ENCODE measurements at regions not wholly inside any gene's neighbourhood (a gene's known extent, or its start where the extent isn't known, plus 50 kb on each side); places are given as distances from the start of the nearest gene placed in this dataset.
A peak's percentile ranks its signal among the peaks of the same experiment; 100 is the strongest.

DNA sequence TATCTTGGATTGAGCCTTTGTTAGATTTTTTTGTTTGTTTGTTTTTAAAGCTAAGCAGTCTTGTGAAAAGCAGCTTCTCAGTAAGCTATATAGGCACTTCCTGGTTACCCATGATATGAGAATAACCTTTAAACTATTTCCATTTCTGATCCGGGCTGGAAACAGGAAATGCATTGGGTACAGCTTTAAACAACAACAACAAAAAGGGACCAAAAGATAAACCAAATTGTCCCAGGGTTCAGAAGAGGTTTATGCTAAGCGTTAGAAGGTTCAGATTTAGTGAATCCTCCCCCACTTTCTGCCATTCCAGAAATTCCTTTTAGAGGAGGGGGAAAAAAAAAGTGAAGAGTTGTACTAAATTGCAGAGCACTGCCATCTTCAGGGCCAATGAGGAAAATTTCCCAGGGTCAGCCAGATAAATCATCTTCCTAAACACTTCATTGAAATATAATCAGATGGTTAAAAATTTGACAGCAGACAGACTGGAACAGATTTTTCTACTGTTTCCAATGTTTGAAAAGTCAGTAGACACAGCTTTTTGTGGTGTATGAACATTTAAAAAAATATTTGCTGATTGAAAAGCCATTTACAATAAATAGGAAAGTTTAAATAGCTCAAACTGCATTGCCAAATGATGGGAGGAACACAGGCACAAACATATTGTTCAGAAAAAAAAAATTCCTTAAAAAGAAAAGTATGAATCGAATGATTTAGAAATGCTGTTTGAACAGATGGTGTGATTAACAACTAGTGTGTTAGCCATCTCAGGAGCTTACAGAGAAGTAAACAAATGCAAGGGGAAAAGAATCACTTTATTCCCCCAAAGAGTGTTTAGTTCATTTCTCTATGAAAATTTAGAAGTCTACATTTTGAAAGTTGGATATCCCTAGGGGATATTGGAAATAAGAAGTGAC, 189.9 kb upstream of the TANK start:
- H3K27me3 Mint-ChIP-seq (ENCODE audit: low read depth, poor library complexity): peaks cover 4% of the 10 kb centered on the region
- H3K4me1 Mint-ChIP-seq: peaks cover 21% of the 10 kb centered on the region
- peaks cover 5% of the 10 kb centered on the region for H3K9me3 Mint-ChIP-seq
- peak; percentile 37 for DNase-seq
- peak overlapping the region; percentile 39 for H3K27ac Mint-ChIP-seq
- no peaks in the 10 kb centered on the region for H3K36me3 Mint-ChIP-seq (ENCODE audit: low read depth)
- TF ChIP-seq, protein P1, sequence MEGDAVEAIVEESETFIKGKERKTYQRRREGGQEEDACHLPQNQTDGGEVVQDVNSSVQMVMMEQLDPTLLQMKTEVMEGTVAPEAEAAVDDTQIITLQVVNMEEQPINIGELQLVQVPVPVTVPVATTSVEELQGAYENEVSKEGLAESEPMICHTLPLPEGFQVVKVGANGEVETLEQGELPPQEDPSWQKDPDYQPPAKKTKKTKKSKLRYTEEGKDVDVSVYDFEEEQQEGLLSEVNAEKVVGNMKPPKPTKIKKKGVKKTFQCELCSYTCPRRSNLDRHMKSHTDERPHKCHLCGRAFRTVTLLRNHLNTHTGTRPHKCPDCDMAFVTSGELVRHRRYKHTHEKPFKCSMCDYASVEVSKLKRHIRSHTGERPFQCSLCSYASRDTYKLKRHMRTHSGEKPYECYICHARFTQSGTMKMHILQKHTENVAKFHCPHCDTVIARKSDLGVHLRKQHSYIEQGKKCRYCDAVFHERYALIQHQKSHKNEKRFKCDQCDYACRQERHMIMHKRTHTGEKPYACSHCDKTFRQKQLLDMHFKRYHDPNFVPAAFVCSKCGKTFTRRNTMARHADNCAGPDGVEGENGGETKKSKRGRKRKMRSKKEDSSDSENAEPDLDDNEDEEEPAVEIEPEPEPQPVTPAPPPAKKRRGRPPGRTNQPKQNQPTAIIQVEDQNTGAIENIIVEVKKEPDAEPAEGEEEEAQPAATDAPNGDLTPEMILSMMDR (IDR thresholded peaks at IDR 0.05): peak; percentile 66
- no peak overlapping the region for H3K4me3 Mint-ChIP-seq

GRCh38 chr2:160973991-160974390, 186.2 kb upstream of the TANK start:
- H3K27ac Mint-ChIP-seq: no peak overlapping the region
- TF ChIP-seq, protein P1 (IDR thresholded peaks at IDR 0.05): no peak
- H3K36me3 Mint-ChIP-seq (ENCODE audit: low read depth): peaks cover 12% of the 10 kb centered on the region
- H3K9me3 Mint-ChIP-seq: peaks cover 31% of the 10 kb centered on the region
- no peak overlapping the region for H3K4me3 Mint-ChIP-seq
- no peak for DNase-seq
- peaks cover 4% of the 10 kb centered on the region for H3K27me3 Mint-ChIP-seq (ENCODE audit: low read depth, poor library complexity)
- H3K4me1 Mint-ChIP-seq: peaks cover 15% of the 10 kb centered on the region

DNA sequence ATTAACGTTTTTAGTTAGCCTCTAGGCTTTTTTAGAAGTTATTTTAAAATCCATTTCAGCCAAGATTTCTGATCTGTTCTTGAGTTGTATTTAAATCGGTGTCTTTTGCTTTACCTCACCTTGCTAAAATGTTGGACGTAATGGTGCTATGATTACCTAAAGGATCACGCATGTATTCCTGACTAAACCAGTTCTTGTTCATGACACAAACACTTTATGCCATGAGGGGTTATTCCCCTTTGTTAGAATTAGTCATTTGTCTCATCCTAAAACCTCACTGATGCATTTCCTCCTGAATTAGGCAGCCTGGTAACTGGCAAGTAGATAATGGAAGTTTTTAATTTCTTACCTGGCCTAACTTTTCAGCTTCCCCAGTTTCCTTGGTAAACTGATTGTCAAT, 185.4 kb upstream of the TANK start:
- Mint-ChIP-seq H3K4me1 (peaks cover 15% of the 10 kb centered on the region), H3K4me3 (no peak overlapping the region), H3K36me3 (ENCODE audit: low read depth) (peaks cover 18% of the 10 kb centered on the region), H3K9me3 (peaks cover 37% of the 10 kb centered on the region), H3K27me3 (ENCODE audit: low read depth, poor library complexity) (peaks cover 4% of the 10 kb centered on the region), H3K27ac (no peak overlapping the region)
- TF ChIP-seq, protein P1 (IDR thresholded peaks at IDR 0.05): no peak
- DNase-seq: no peak

GRCh38 chr2:160976797-160977196, 183.4 kb upstream of the TANK start:
- peaks cover 4% of the 10 kb centered on the region for H3K4me1 Mint-ChIP-seq
- TF ChIP-seq, protein P1 (IDR thresholded peaks at IDR 0.05): no peak
- H3K9me3 Mint-ChIP-seq: peaks cover 51% of the 10 kb centered on the region
- H3K36me3 Mint-ChIP-seq (ENCODE audit: low read depth): peaks cover 27% of the 10 kb centered on the region
- H3K27ac Mint-ChIP-seq: no peak overlapping the region
- peaks cover under 1% of the 10 kb centered on the region for H3K27me3 Mint-ChIP-seq (ENCODE audit: low read depth, poor library complexity)
- DNase-seq: no peak
- H3K4me3 Mint-ChIP-seq: no peak overlapping the region

- Mint-ChIP-seq H3K27me3 (ENCODE audit: low read depth, poor library complexity) (no peaks in the 10 kb centered on the region), H3K36me3 (ENCODE audit: low read depth) (peaks cover 27% of the 10 kb centered on the region), H3K27ac (no peak overlapping the region), H3K4me1 (peaks cover 4% of the 10 kb centered on the region), H3K9me3 (peaks cover 57% of the 10 kb centered on the region), H3K4me3 (no peak overlapping the region)
- TF ChIP-seq, protein P1 (IDR thresholded peaks at IDR 0.05): no peak
- DNase-seq: no peak
Observed at GRCh38 chr2:160977376-160977775, 182.9 kb upstream of the TANK start.

- peaks cover 27% of the 10 kb centered on the region for H3K36me3 Mint-ChIP-seq (ENCODE audit: low read depth)
- peaks cover 57% of the 10 kb centered on the region for H3K9me3 Mint-ChIP-seq
Observed at GRCh38 chr2:160977854-160978253, 182.4 kb upstream of the TANK start.

More at GRCh38 chr2:160977854-160978253, 182.4 kb upstream of the TANK start:
- peaks cover 4% of the 10 kb centered on the region for H3K4me1 Mint-ChIP-seq
- H3K4me3 Mint-ChIP-seq: no peak overlapping the region
- TF ChIP-seq, protein P1 (IDR thresholded peaks at IDR 0.05): no peak
- H3K27ac Mint-ChIP-seq: no peak overlapping the region
- DNase-seq: no peak
- H3K27me3 Mint-ChIP-seq (ENCODE audit: low read depth, poor library complexity): no peaks in the 10 kb centered on the region

Measured in nephron progenitor cell (in vitro differentiated cells).